GM12878 (cell line): ENCODE measurements at regions not wholly inside any gene's neighbourhood (a gene's known extent, or its start where the extent isn't known, plus 50 kb on each side); places are given as distances from the start of the nearest gene placed in this dataset.

Source experiments
- ATAC-seq: fragments of 200-7000 bp; cut with Tn5 transposase; 3 replicates; pipeline ENCODE4 v1.9.1; 2020; ENCODE audit warnings: mild to moderate bottlenecking, moderate library complexity
- BruUV-seq: library from RNA; stranded (reverse); fragments of 400-500 nt; replicated peaks from 2 replicates; lab custom pipeline; 2021; lab: Mats Ljungman, UMichigan
- CTCF ChIA-PET: fragments of 300-600 bp; sonication (Branson Sonifier 250); formaldehyde crosslinking; extraction: SDS; loops from one replicate; lab custom pipeline; 2021; ENCODE audit warnings: inconsistent platforms; lab: Yijun Ruan, JAX
- POLR2A ChIA-PET: fragments of 350-600 bp; formaldehyde crosslinking; extraction: SDS; loops from one replicate; lab custom pipeline; 2021; ENCODE audit warnings: inconsistent platforms; lab: Charles Lee
- RAD21 ChIA-PET: fragments of 300-600 bp; sonication (Branson Sonifier 250); formaldehyde crosslinking; loops from one replicate; lab custom pipeline; 2023; ENCODE audit warnings: antibody characterized with exemption; ENCODE audit not compliant: unreplicated experiment; lab: Charles Lee
- SMC1A ChIA-PET: fragments of 300-600 bp; sonication (Branson Sonifier 250); formaldehyde crosslinking; loops from one replicate; lab custom pipeline; 2023; ENCODE audit not compliant: unreplicated experiment, uncharacterized antibody; lab: Charles Lee
- DNase-seq: peaks from one replicate; pipeline ENCODE4 v3.0.0-alpha.2; 2011; ENCODE audit warnings: low read depth, low spot score
- FAIRE-seq: peaks from 3 replicates; lab custom pipeline; 2011; peaks lifted over from hg19 to GRCh38; lab: Jason Lieb, UNC
- H2AFZ ChIP-seq: 2 replicates; pipeline ENCODE4 v1.6.0; 2011; ENCODE audit warnings: low read depth, low read length, control low read depth; ENCODE audit not compliant: control insufficient read depth
- H3K27ac ChIP-seq: 2 replicates; pipeline ENCODE4 v1.5.1; 2011; ENCODE audit warnings: control low read depth; ENCODE audit not compliant: control insufficient read depth, insufficient read depth
- H3K27me3 ChIP-seq, 2 experiments: replicated peaks in 1 of 2; 2 replicates each; pipeline versions ENCODE4 v1.6.0 to v1.6.1; 2011; ENCODE audit warnings: low read length in 1 of 2; ENCODE audit not compliant: control insufficient read depth in 2 of 2, insufficient read depth in 2 of 2
- H3K36me3 ChIP-seq, 2 experiments: 2 replicates each; pipeline ENCODE4 v1.5.1; 2011; ENCODE audit warnings: low read length in 1 of 2; ENCODE audit not compliant: control insufficient read depth in 2 of 2, insufficient read depth in 2 of 2
- H3K4me1 ChIP-seq: 2 replicates; pipeline ENCODE4 v1.6.1; 2011; ENCODE audit warnings: mild to moderate bottlenecking, low read length, moderate library complexity, mixed read lengths; ENCODE audit not compliant: control insufficient read depth, insufficient read depth
- H3K4me2 ChIP-seq: 2 replicates; pipeline ENCODE4 v1.6.0; 2011; ENCODE audit warnings: control low read depth; ENCODE audit not compliant: control insufficient read depth, insufficient read depth
- H3K4me3 ChIP-seq: fragments of 200-600 bp; sonication (generic); 2 replicates; pipeline ENCODE4 v1.5.1; 2016
- H3K79me2 ChIP-seq: 2 replicates; pipeline ENCODE4 v1.6.0; 2011; ENCODE audit warnings: low read length; ENCODE audit not compliant: control insufficient read depth, insufficient read depth
- H3K9ac ChIP-seq: 2 replicates; pipeline ENCODE4 v1.8.0; 2011; ENCODE audit warnings: low read length, control low read depth, mixed read lengths; ENCODE audit not compliant: control insufficient read depth, insufficient read depth
- H3K9me3 ChIP-seq: replicated peaks from 3 replicates; pipeline ENCODE4 v1.5.1; 2011; ENCODE audit warnings: mild to moderate bottlenecking, low read length; ENCODE audit not compliant: control insufficient read depth, insufficient read depth
- H4K20me1 ChIP-seq: 2 replicates; pipeline ENCODE4 v1.6.0; 2011; ENCODE audit not compliant: control insufficient read depth, insufficient read depth
- IKZF2 ChIP-seq, 2 experiments: fragments of 450-650 bp; IDR thresholded peaks; 2 replicates each; pipeline ENCODE4 v1.6.1; 2017; ENCODE audit warnings: mild to moderate bottlenecking in 2 of 2, moderate library complexity in 2 of 2
- MYB ChIP-seq: fragments of 150-350 bp; IDR thresholded peaks from 2 replicates; pipeline ENCODE4 v1.6.1; 2014; ENCODE audit warnings: mild to moderate bottlenecking, low read depth, low read length, borderline replicate concordance
- PML ChIP-seq: IDR thresholded peaks from 2 replicates; pipeline ENCODE4 v1.6.1; 2012; ENCODE audit warnings: low read length, inconsistent platforms
- ZNF622 ChIP-seq: fragments of 450-650 bp; IDR thresholded peaks from 2 replicates; pipeline ENCODE4 v1.6.1; 2017; ENCODE audit warnings: mild to moderate bottlenecking, inconsistent platforms
- ZSCAN29 ChIP-seq: fragments of 450-650 bp; IDR thresholded peaks from 2 replicates; pipeline ENCODE4 v1.6.1; 2017; ENCODE audit warnings: mild to moderate bottlenecking, moderate library complexity
- WGBS: methylation state at CpG from one replicate; pipeline ENCODE4 v1.1.6; 2016; ENCODE audit warnings: low lambda C conversion rate; ENCODE audit not compliant: insufficient replicate concordance, insufficient coverage; ENCODE audit errors: missing lambda C conversion rate; 5-methylcytosine and 5-hydroxymethylcytosine counted together
- in situ Hi-C: fragments of 300-500 bp; cut with MboI; formaldehyde crosslinking; loops from 9 replicates; pipeline ENCODE4 v1.14.3; 2018; ENCODE audit warnings: mixed read lengths
- intact Hi-C: fragments of 100-400 bp; cut with micrococcal nuclease; formaldehyde crosslinking; loops from one replicate; pipeline ENCODE4 v1.14.2; 2022; ENCODE audit not compliant: unreplicated experiment
- TF ChIP-seq, protein P1 (sequence below): IDR thresholded peaks from 2 replicates; pipeline ENCODE4 v1.6.1; 2012; ENCODE audit warnings: low read length, inconsistent platforms

DNA sequence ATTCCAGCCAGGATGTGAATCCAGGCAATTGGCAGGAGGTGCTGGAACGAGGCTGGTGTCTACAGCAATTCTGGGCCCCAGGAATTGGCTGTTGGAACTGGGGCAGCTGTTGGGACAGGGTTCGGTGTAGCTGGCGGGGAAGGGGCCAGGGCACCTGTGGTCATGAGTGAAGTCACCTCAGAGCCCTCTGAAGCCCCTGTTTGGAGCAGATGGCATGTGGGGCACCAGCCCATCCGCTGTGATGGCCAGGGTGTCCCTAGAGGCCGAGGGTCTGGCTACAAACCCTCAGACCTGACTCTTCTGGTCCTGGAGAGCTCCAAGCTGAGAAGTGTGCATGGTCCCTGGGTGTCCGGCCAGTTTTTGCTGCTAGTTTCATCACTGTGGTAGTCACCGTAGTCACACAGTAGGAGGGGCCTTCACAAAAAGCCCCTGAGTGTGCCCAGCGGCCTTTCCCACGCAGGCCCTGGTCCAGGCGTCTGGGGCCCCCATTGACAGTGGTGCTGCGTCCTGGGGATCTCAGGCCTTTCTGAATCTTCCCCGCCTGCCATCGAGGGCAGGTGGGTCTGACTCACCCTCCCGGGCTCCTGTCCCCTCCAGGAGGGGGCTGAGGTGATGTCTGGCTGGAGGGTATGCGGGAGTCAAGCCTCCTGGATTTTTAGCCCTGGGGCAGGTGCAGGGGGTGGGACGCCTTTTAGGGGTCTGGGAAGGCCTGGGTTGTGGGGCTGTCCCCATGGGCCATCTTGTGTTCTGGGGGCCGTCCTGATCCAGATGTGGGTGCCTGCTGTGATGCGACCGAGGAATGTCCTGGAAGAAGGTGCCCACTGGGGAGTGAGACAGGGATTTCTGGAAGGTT, 368.0 kb downstream of the TMEM121 start:
- Histone ChIP-seq H4K20me1 (no peaks in the 10 kb centered on the region), H3K27ac (no peak overlapping the region), H3K4me1 (no peaks in the 10 kb centered on the region), H3K36me3 (no peaks in the 10 kb centered on the region), H2AFZ (no peak overlapping the region), H3K9me3 (no peaks in the 10 kb centered on the region), H3K27me3 (no peaks in the 10 kb centered on the region)
- no CpG with 5 or more reads among the region's 19 CpGs for WGBS
- POLR2A ChIA-PET, result no interaction called here
- SMC1A ChIA-PET, result no interaction called here
- in situ Hi-C loops, result no loop called here
- no peak for ATAC-seq
- no TSS peak for BruUV-seq
- intact Hi-C loops, result no loop called here
- RAD21 ChIA-PET, result no interaction called here
- no peak for FAIRE-seq
- TF ChIP-seq ZSCAN29 (no peak), IKZF2 (IDR thresholded peaks at IDR 0.05) (no peak), MYB (no peak), ZNF622 (no peak), PML (no peak)
- TF ChIP-seq, protein P1, sequence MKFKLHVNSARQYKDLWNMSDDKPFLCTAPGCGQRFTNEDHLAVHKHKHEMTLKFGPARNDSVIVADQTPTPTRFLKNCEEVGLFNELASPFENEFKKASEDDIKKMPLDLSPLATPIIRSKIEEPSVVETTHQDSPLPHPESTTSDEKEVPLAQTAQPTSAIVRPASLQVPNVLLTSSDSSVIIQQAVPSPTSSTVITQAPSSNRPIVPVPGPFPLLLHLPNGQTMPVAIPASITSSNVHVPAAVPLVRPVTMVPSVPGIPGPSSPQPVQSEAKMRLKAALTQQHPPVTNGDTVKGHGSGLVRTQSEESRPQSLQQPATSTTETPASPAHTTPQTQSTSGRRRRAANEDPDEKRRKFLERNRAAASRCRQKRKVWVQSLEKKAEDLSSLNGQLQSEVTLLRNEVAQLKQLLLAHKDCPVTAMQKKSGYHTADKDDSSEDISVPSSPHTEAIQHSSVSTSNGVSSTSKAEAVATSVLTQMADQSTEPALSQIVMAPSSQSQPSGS, result no peak
- TF ChIP-seq, all 136 proteins: peak for 0
- DNase-seq, result no peak
- H3K4me2 ChIP-seq, result no peak overlapping the region
- H3K79me2 ChIP-seq, result no peaks in the 10 kb centered on the region
- H3K9ac ChIP-seq, result no peak overlapping the region
- H3K4me3 ChIP-seq, result no peak overlapping the region
- CTCF ChIA-PET, result no interaction called here
